ENCODE measurements at regions not wholly inside any gene's neighbourhood (a gene's known extent, or its start where the extent isn't known, plus 50 kb on each side); places are given as distances from the start of the nearest gene placed in this dataset.

- intact Hi-C loops (cut with micrococcal nuclease): no loop called here
- Histone ChIP-seq H2AFZ (ENCODE audit: low read depth, low read length, poor library complexity, severe bottlenecking) (no peak overlapping the region), H3K4me1 (ENCODE audit: control insufficient read depth in 1 of 2, insufficient read depth in 2 of 2, low read length in 2 of 2) (no peaks in the 10 kb centered on the region), H3K4me3 (replicated peaks in 1 of 2; ENCODE audit: low read depth in 1 of 2, low read length in 2 of 2) (no peak overlapping the region), H3K9me2 (ENCODE audit: insufficient read depth) (no peaks in the 10 kb centered on the region), H3K79me2 (ENCODE audit: insufficient read depth, low read length) (no peaks in the 10 kb centered on the region), H3K9me3 (ENCODE audit: control insufficient read depth in 1 of 2, insufficient read depth in 1 of 2, low read depth in 1 of 2, low read length in 2 of 2) (no peaks in the 10 kb centered on the region), H4K20me1 (ENCODE audit: insufficient read depth) (no peaks in the 10 kb centered on the region), H3K36me3 (ENCODE audit: control insufficient read depth in 1 of 2, insufficient read depth in 2 of 2, low read length in 2 of 2) (no peaks in the 10 kb centered on the region), H3K4me2 (ENCODE audit: low read length) (no peak overlapping the region), H3K27me3 (ENCODE audit: insufficient read depth, low read length) (no peaks in the 10 kb centered on the region), H3K9ac (ENCODE audit: low read length) (no peak overlapping the region), H3K27ac (ENCODE audit: low read depth, low read length) (no peak overlapping the region)
- ATAC-seq (no peak), DNase-seq (ENCODE audit: low read depth, low spot score) (no peak)
- ChIA-PET POLR2A (no interaction called here), RAD21 (ENCODE audit: low non-redundant PET in 1 of 2, low total read pairs in 2 of 2, uncharacterized antibody in 2 of 2, unreplicated experiment in 2 of 2) (no interaction called here), CTCF (no interaction called here)
- no TSS peak for BruUV-seq (replicated peaks)
- TF ChIP-seq ZFX (IDR thresholded peaks at IDR 0.05): no peak
Observed at GRCh38 chr11:110807801-110808200, 95.6 kb upstream of the ARHGAP20 start.

- no peak overlapping the region for H3K27ac ChIP-seq (ENCODE audit: low read depth, low read length)
- ChIA-PET RAD21 (ENCODE audit: low non-redundant PET in 1 of 2, low total read pairs in 2 of 2, uncharacterized antibody in 2 of 2, unreplicated experiment in 2 of 2) (no interaction called here), CTCF (no interaction called here), POLR2A (no interaction called here)
- TF ChIP-seq SIN3A (IDR thresholded peaks at IDR 0.05; ENCODE audit: low read depth): no peak
- TF ChIP-seq EZH2phosphoT487 (IDR thresholded peaks at IDR 0.05; ENCODE audit: borderline replicate concordance): no peak
- TF ChIP-seq EGR1 (IDR thresholded peaks at IDR 0.05; ENCODE audit: low read depth): no peak
- TF ChIP-seq FOSL1 (IDR thresholded peaks at IDR 0.05; ENCODE audit: low read depth): no peak
- TF ChIP-seq JUND (IDR thresholded peaks at IDR 0.05): no peak
- TF ChIP-seq, protein P1, sequence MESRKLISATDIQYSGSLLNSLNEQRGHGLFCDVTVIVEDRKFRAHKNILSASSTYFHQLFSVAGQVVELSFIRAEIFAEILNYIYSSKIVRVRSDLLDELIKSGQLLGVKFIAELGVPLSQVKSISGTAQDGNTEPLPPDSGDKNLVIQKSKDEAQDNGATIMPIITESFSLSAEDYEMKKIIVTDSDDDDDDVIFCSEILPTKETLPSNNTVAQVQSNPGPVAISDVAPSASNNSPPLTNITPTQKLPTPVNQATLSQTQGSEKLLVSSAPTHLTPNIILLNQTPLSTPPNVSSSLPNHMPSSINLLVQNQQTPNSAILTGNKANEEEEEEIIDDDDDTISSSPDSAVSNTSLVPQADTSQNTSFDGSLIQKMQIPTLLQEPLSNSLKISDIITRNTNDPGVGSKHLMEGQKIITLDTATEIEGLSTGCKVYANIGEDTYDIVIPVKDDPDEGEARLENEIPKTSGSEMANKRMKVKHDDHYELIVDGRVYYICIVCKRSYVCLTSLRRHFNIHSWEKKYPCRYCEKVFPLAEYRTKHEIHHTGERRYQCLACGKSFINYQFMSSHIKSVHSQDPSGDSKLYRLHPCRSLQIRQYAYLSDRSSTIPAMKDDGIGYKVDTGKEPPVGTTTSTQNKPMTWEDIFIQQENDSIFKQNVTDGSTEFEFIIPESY (IDR thresholded peaks at IDR 0.05; ENCODE audit: extremely low read depth, insufficient replicate concordance, low read length): no peak
- no peak for TF ChIP-seq CBX3 (IDR thresholded peaks at IDR 0.05; ENCODE audit: low read depth)
- TF ChIP-seq, protein P2, sequence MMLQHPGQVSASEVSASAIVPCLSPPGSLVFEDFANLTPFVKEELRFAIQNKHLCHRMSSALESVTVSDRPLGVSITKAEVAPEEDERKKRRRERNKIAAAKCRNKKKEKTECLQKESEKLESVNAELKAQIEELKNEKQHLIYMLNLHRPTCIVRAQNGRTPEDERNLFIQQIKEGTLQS (IDR thresholded peaks at IDR 0.05): no peak
- no peak for TF ChIP-seq TCF7L2 (IDR thresholded peaks at IDR 0.05; ENCODE audit: borderline replicate concordance, extremely low read depth, insufficient read depth, insufficient read length)
- no peak for TF ChIP-seq POLR2A (IDR thresholded peaks at IDR 0.05; ENCODE audit: borderline replicate concordance, extremely low read depth, insufficient read depth, insufficient read length)
- no peak for TF ChIP-seq ELF1 (IDR thresholded peaks at IDR 0.05; ENCODE audit: borderline replicate concordance, low read depth)
- TF ChIP-seq SP1 (IDR thresholded peaks at IDR 0.05; ENCODE audit: low read depth): no peak
- TF ChIP-seq YY1 (IDR thresholded peaks at IDR 0.05; ENCODE audit: extremely low read depth, insufficient replicate concordance, low read depth, low read length): no peak
- TF ChIP-seq REST (IDR thresholded peaks at IDR 0.05; ENCODE audit: low read depth): no peak
- no peak for TF ChIP-seq POLR2AphosphoS5 (IDR thresholded peaks at IDR 0.05; ENCODE audit: low read depth, low read length)
- no peak for TF ChIP-seq ZFX (IDR thresholded peaks at IDR 0.05)
- BruUV-seq (replicated peaks): no TSS peak
- no peak overlapping the region for H2AFZ ChIP-seq (ENCODE audit: low read depth, low read length, poor library complexity, severe bottlenecking)
- H3K36me3 ChIP-seq (ENCODE audit: control insufficient read depth in 1 of 2, insufficient read depth in 2 of 2, low read length in 2 of 2): no peaks in the 10 kb centered on the region
- peaks cover 4% of the 10 kb centered on the region; the same call in 1 of the 2 replicates for H3K27me3 ChIP-seq (ENCODE audit: insufficient read depth, low read length)
- ATAC-seq (no peak), DNase-seq (ENCODE audit: low read depth, low spot score) (no peak)
- H3K9ac ChIP-seq (ENCODE audit: low read length): no peak overlapping the region
- no peak overlapping the region for H3K4me2 ChIP-seq (ENCODE audit: low read length)
- H3K9me3 ChIP-seq (ENCODE audit: control insufficient read depth in 1 of 2, insufficient read depth in 1 of 2, low read depth in 1 of 2, low read length in 2 of 2): no peaks in the 10 kb centered on the region
- H3K4me1 ChIP-seq (ENCODE audit: control insufficient read depth in 1 of 2, insufficient read depth in 2 of 2, low read length in 2 of 2): no peaks in the 10 kb centered on the region
- no peak overlapping the region for H3K4me3 ChIP-seq (replicated peaks in 1 of 2; ENCODE audit: low read depth in 1 of 2, low read length in 2 of 2)
- intact Hi-C loops (cut with micrococcal nuclease): no loop called here
- H3K79me2 ChIP-seq (ENCODE audit: insufficient read depth, low read length): no peaks in the 10 kb centered on the region
- H4K20me1 ChIP-seq (ENCODE audit: insufficient read depth): no peaks in the 10 kb centered on the region
- no peaks in the 10 kb centered on the region for H3K9me2 ChIP-seq (ENCODE audit: insufficient read depth)
Observed at GRCh38 chr11:110805756-110806155, 93.5 kb upstream of the ARHGAP20 start.
